CD4-positive, alpha-beta T cell treated with Interleukin-12 subunit alpha and Interleukin-12 subunit beta, for 1 hour (primary cell): ENCODE measurements at regions not wholly inside any gene's neighbourhood (a gene's known extent, or its start where the extent isn't known, plus 50 kb on each side); places are given as distances from the start of the nearest gene placed in this dataset.
"Not testable (repeated sequence)": the region's sequence is repeated elsewhere in the genome, so short reads cannot be mapped to it uniquely, and the experiment has no call there.

Experiments
- DNase-seq: peaks from one replicate; pipeline ENCODE4 v3.0.0-alpha.2; 2020

DNA sequence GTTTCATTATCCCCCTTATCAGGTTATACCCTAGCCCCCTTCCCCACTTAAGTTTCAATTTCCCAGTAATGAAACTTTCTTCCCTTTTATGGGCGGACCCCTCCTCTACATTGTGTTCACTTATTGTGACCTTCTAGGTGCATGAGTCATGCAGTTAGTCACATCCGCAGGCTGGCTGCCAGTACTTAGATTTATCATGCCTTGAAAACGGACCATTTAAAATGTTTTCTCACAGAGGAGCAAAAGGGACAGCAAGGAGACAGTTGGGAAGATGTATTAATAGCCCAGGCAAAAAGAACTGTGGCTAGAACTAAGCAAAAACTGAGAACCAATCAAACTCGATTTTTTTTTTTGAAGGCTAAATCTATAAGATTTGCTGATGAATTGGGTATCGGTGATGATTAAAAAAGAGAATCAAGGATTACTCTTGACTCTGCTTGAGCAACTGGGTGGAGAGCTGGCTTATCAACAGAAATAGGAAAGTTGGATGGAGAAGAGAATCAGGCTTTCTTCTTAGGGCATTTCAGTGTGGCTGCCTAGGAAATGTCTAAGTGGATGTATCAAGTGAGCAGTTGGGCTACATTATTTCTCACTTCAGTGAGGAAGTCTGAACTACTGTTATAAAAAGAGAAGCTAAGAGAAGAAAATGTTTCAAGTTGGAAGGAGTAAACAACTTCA, 615.0 kb downstream of the HINT1 start:
- DNase-seq = no peak

GRCh38 chr5:130546211-130546610, 618.8 kb downstream of the HINT1 start:
- no peak for DNase-seq

DNA sequence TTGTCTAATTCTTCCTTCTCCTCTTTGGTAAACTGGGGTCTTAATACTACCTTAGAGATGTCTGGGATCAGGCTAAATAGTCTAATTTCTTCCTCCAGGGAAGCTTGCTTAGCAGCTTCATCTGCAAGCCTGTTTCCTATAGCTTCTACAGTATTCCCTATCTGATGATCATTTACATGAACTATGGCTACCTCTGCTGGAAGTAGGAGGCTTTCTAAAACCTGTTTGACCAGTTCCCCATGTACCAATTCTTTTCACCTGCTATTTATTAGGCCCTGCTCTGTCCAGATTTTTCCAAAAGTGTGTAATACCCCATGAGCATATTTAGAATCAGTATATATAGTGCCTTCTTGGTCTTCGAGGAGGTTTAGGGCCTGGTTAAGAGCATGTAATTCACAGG, 619.8 kb downstream of the HINT1 start:
- no peak for DNase-seq

DNA sequence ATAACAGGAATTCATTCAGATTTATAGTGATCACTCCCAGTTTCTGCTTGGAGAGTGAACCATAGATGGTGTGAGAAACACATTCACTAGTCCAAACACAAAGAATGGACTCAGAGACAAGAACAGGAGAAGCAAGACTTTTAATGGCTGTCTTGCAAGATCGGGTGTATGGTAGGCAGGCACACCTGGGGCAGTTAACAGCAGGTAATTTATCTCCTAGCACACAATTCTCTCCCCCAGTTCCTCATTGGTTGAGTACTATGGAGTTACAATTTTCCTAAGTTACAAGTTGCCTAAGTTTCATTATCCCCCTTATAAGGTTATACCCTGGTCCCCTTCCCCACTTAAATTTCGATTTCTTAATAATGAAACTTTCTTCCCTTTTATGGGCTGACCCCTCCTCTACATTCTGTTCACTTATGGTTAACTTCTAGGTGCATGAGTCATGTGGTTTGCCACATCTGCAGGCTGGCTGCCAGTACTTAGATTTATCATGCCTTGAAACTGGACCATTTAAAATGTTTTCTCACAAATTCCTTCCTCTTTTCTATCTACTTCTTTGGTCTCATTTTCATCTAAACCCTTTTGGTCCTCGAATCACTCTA, 623.3 kb downstream of the HINT1 start:
- DNase-seq = no peak

DNA sequence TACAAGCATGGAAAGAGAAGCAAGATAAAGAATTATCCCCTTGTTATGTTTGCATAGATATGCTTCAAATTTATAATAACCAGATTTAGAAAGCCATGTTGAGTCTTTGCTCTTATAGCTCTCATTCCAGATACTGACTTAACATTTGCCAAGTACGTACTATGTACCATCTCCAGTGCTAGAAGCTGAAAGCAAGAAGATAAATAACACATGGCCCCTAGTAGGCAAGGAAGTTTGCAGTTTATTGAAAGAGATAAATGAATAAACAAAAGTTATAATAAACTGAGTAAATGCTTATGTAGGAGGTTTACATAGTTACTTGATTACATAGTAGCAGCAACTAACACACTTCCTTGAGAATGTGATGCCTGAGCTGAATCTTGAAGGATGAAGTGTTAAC, 628.4 kb downstream of the HINT1 start:
- no peak for DNase-seq

- DNase-seq = no peak
These were observed 628.5 kb downstream of the CHSY3 start for GRCh38 chr5:130532786-130533185.

GRCh38 chr5:130529511-130530485, 625.5 kb downstream of the CHSY3 start:
- no peak for DNase-seq

- no peak for DNase-seq
These were observed 624.8 kb downstream of the CHSY3 start for GRCh38 chr5:130529111-130529510.

DNA sequence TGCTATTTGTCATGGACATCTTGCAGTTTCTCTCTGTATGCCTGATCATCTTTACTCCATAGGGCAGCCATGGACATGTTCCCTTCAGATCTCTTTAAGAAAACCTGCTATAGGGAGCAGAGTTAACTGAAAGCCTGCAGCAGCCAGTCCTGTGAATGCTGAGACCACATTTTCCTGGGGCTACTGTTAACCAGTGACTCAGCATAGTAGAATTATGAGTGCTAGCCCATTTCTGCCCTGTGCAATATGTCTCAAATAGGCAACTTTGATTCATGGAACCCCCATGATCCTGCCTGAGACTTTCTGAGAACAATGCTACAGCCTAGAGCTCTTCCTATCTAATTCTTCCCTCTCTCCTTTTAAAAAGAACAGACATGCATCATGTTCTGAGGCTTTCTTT, 624.2 kb downstream of the CHSY3 start:
- no peak for DNase-seq

DNA sequence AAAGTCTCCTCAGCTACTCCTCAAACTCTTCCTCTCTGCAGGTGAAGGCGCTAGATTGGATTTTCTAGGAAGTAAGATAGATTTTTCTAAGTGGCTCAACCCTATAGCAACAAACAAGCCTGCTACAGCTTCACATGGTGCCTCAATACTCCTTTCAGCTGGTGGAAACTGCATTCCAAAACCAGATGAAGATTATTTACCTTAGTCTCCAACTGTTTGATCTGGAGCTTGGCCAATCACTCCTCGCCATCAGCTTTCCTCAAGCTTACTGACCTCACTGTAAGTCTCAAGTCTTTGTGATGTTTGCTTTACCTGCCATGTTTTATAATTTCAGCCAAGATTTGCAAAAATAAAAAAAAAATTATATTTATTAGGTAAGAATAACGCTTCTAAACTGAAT, 622.4 kb downstream of the CHSY3 start:
- DNase-seq = no peak

DNA sequence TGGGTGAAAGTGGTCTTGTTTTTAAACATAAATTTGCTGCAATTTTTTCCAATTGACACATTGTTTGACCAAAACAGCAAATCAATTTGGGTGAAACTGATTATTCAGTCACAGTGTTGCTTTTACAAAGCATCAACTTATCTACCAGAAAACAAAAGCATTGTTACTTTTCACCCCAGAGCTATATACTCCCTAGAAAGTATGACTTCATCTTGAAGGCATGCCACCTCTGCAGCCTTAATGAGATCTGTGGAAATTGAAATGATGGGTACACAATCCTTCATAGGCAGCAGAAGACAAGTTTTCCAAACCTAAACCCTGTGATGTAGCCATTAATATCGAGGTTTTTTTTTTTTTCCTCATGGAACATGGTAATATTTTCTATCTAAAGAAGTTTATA, 615.9 kb downstream of the CHSY3 start:
- DNase-seq = no peak

GRCh38 chr5:130514984-130515690, 610.9 kb downstream of the CHSY3 start:
- DNase-seq = no peak

- DNase-seq = no peak
These were observed 598.4 kb downstream of the CHSY3 start for GRCh38 chr5:130502702-130503101.

- DNase-seq = no peak
These were observed 597.0 kb downstream of the CHSY3 start for GRCh38 chr5:130501151-130501865.

- not testable (repeated sequence) for DNase-seq
These were observed 596.2 kb downstream of the CHSY3 start for GRCh38 chr5:130500495-130500894.

DNA sequence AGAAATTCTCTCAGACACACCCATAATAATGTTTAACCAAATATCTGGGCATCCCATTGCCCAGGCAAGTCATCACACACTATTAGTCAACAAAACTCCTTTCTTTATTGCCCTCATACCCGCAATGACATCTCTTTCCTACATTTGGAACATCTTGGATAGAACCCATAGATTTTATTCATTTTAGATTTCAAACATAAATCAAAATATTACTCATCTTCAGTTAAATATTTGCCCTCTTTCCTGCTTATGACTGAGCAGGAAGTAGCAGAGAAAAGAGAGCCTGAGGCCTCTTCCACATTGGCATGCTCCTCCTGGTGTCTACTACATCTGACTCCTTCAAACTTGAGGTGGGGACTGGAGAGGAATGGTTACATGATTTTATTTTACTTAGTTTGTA, 592.0 kb downstream of the CHSY3 start:
- DNase-seq = no peak

GRCh38 chr5:130488252-130488651, 584.0 kb downstream of the CHSY3 start:
- no peak for DNase-seq

DNA sequence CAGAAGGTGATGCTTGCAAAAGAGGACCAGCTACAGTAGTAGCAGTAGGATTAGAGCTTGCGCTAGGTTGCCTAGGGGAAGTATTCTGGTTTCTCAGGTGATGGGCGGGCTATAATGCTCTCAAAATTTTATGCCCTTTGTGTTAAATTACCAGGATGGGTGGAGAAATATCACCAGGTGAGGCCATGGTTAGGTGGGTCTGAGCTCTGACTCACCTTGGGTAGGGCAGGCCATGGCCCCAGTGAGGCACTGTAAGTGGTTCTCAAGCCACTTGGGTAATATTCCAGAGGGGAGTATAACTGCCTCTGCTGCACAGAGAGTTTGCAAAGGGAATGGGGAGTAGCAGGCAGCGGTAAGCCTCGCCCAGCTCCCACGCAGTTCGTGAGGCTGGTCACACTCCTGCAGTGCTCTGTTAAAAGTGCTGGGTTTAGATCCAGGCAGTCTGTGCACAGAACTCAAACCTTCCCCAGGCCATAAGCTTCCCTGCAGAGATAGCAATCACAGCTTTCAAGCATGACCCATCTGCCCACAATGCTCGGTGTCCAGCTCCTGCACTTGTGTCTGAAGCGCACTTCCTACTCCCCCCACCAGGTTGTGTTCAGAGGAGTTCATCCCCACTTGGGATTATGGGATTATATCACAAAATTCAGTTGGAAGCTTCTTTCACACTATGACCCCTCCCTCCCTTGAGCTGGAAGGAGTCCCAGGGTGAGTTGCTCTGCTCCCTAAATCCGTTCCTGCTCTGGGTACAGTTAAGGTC, 575.0 kb downstream of the CHSY3 start:
- no peak for DNase-seq

DNA sequence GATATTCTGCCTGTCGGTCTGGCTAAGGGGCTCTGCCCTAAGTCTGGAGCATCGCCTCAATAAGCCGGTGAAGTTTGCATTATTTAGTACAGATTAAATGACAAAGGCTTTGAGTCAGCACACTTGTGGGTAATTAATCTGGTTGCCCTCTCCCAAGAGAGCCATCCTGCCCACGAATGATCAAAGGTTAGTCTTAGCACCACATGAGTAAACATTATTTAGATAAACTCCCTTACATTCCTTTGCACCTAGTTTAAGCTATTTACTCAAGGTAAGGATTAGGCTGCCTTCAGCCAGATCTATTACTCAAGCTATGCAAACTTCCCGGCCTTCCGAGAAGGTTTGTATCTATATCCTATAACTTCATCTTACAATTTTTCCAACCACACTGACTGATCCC, 572.1 kb downstream of the CHSY3 start:
- no peak for DNase-seq

- DNase-seq = no peak
These were observed 558.3 kb downstream of the CHSY3 start for GRCh38 chr5:130462516-130462915.

- DNase-seq = no peak
These were observed 550.9 kb downstream of the CHSY3 start for GRCh38 chr5:130455175-130455574.

- no peak for DNase-seq
These were observed 548.5 kb downstream of the CHSY3 start for GRCh38 chr5:130452744-130453143.
